ENCODE measurements at regions not wholly inside any gene's neighbourhood (a gene's known extent, or its start where the extent isn't known, plus 50 kb on each side); places are given as distances from the start of the nearest gene placed in this dataset.
"Not testable (repeated sequence)": the region's sequence is repeated elsewhere in the genome, so short reads cannot be mapped to it uniquely, and the experiment has no call there.

DNA sequence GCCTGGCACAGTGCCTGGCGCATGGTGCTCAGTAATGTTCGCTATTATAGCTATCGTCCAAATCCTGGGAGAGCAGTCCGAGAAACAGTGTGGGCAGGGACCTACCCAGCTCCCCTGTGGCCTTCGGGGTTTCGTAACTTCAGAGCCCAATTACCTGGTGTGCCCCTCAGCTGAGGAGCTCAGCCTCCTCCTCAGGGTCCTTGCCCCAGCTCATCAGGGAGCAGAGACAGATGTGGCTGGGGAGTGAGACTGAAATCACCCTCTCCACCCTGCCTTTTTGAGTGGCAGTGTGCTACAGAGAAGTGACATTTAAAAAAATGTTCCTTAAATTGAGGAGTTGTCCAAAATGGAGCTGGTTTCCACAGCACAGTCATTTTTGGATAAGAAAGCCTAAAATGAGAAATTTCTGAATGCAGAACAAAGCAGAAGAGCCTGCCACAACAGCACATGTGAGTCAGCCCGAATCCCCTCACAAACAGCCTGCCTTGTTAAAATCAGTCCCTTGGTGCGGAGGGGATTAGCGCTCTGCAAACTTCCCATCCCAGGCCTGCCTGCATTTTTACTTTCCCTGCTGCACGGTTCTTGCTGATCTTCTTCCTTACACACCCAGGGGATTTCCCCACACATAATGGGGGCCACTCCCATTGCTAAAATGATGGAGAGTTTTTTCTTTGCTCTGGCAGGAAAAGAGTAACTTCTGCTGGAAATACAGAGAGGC lies 78.1 kb upstream of the PITX1 start:
- DNase-seq: no peak

- DNase-seq: no peak
Observed at GRCh38 chr5:135110785-135111596, 77.0 kb upstream of the PITX1 start.

DNA sequence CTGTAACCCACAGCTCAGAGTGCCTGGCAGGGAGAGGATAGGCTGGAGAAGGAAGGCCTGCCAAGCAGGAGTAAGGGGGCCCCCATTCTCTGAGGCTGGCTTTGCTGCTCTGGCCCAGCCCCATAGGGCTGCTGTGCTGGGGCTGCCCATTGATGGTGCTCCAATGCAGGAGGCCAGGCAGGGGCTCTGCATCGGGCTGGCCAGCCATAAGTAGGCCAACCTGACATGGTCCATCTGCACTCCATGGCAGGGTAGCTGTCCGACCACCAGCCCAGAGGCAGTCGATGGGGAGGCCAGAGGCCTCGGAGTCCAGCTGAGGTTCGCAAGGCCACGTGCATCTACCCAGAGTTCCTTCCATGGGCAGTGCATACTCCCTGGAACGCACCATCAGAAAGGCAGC lies 75.0 kb upstream of the PITX1 start:
- no peak for DNase-seq

DNA sequence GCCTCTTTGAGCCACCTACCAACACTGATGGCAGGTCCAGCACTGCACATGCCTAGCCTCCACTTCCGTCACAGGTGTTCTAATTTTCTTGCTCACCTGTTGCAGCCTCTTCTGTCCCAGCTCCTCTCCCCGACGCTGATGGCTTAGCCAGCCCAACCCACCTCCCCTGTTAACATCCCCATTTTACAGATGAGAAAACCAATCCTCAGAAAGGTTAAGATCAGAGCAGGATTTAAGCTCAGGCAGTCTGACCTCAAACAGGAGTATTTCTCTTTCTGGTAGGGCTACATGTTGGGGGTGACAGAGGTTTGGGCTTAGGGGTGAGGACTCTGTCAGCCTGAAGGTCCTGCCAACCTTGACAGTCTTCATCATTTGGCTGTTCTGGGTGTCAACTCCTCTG lies 74.5 kb upstream of the PITX1 start:
- DNase-seq: no peak

GRCh38 chr5:135107986-135108385 lies 74.0 kb upstream of the PITX1 start:
- no peak for DNase-seq

GRCh38 chr5:135106610-135107471 lies 72.8 kb upstream of the PITX1 start:
- no peak for DNase-seq

GRCh38 chr5:135106136-135106535 lies 72.1 kb upstream of the PITX1 start:
- DNase-seq: no peak

GRCh38 chr5:135105105-135105484 lies 71.1 kb upstream of the PITX1 start:
- DNase-seq: no peak

DNA sequence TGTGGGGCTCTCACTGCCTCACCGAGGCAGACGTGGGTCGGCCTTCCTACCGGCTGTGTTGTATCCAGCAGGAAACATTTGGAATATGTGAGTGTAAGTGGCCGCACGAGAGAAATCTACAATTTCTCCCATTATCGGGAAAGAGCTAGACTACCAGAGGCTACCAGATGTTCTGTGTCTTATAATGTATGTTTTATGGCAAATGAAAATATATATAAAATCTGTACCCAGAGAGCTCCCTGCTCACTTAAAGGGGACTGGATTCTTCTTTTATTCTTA lies 69.5 kb upstream of the PITX1 start:
- no peak for DNase-seq

- DNase-seq: no peak
Observed at GRCh38 chr5:135102716-135103574, 68.9 kb upstream of the PITX1 start.

DNA sequence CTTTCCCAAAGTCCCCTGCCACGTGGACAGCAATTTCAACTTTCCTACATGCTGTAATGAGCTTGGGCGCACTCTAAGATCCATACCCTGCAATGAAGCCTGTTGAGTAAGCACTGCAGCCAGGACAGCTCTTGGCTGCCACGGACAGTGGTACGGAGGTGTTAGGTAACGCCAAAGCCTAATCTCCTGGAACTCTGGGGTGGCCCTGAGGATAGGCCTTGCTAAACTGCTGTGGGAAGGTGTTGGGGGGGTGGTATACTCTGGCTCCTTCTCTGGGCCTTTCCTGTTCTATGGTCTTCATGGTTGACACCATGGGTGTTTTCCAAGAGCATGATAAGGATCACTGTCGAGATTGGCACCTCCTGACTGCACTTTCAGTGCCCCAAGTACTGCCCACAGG lies 66.4 kb upstream of the PITX1 start:
- no peak for DNase-seq

- no peak for DNase-seq
Observed at GRCh38 chr5:135100011-135100410, 66.0 kb upstream of the PITX1 start.

DNA sequence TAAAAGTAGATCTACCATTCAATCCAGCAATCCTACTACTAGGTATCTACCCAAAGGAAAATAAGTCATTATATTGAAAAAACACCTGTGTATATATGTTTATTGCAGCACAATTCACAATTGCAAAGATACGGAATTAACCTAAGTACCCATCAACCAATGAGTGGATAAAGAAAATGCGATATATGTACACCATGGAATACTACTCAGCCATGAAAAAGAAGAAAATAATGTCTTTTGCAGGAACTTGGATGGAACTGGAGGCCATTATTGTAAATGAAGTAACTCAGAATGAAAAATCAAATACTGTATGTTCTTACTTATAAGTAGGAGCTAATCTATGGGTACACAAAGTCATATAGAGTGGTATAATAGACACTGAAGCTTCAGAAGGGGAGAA lies 63.4 kb upstream of the PITX1 start:
- no peak for DNase-seq

DNA sequence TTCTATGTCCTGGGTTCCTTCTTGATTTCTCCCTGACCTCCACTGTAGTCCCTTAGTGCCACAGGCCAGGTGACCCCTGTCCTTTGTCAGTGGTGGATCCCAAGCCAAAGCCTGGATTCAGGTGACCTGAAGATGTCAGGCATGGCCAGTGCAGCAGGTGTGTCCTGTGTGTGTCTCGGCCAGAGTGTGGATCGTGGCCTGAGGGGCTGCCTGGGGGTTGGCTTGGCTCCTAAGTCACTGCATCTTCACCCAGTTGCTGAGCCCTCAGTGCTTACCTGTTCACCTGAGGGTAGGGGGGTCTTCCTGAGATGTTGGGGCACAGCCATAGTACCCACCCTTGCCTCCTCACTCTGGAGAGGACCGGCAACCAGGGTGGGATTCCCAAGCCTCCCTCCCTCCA lies 61.8 kb upstream of the PITX1 start:
- DNase-seq: no peak

GRCh38 chr5:135095052-135095715 lies 61.2 kb upstream of the PITX1 start:
- no peak for DNase-seq

GRCh38 chr5:135094339-135095051 lies 60.5 kb upstream of the PITX1 start:
- no peak for DNase-seq

- not testable (repeated sequence) for DNase-seq
Observed at GRCh38 chr5:135093483-135093882, 59.5 kb upstream of the PITX1 start.

DNA sequence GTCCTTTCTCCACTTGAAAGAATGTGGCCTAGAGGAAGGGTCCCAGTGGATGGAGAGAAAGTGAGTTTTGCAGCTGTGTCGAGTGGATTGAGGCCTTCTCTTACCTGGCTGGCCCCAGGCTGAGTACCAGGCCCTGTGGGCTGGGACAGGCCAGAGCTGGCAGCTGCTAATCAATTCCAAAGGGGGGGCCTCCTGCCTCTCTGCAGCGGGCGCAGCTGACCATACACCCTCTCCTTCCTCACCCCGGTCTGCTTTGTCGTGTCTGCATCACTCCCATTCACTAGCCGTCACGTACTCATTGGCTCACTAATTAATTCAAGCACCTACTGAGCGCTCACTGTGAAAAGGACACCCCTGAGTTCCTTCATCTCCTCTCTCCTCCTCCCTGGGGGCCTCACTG lies 58.4 kb upstream of the PITX1 start:
- no peak for DNase-seq

GRCh38 chr5:135091286-135091685 lies 57.3 kb upstream of the PITX1 start:
- no peak for DNase-seq

GRCh38 chr5:135089912-135090311 lies 55.9 kb upstream of the PITX1 start:
- DNase-seq: no peak

DNA sequence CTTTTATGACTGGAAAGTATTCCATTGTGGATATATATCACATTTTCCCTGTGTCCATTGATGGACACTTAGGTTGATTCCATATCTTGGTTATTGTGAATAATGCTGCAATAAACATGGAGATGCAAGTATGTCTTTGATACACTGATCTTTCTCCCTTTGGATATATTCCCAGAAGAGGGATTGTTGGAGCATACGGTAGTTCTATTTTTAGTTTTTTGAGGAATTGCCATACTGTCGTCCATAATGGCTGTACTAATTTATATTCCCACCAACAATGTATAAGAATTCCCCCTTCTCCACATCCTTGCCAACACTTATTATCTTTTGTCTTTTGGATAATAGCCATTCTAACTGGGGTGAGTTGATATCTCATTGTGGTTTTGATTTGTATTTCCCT lies 54.9 kb upstream of the PITX1 start:
- DNase-seq: no peak

- no peak for DNase-seq
Observed at GRCh38 chr5:135087950-135088349, 53.9 kb upstream of the PITX1 start.
